Cardiac septum (tissue), 1 donor: ENCODE measurements at regions not wholly inside any gene's neighbourhood (a gene's known extent, or its start where the extent isn't known, plus 50 kb on each side); places are given as distances from the start of the nearest gene placed in this dataset.
"Not testable (repeated sequence)": the region's sequence is repeated elsewhere in the genome, so short reads cannot be mapped to it uniquely, and the experiment has no call there.

Experiments used
- DNase-seq: peaks from one replicate; pipeline ENCODE4 v3.0.0-alpha.2; 2020; ENCODE audit warnings: low spot score
- intact Hi-C: fragments of 100-400 bp; cut with DNase I; formaldehyde crosslinking; loops from one replicate; pipeline ENCODE4 v1.14.0; 2022
- donor health status: DM: no; HTN: no; CAD: no.

DNA sequence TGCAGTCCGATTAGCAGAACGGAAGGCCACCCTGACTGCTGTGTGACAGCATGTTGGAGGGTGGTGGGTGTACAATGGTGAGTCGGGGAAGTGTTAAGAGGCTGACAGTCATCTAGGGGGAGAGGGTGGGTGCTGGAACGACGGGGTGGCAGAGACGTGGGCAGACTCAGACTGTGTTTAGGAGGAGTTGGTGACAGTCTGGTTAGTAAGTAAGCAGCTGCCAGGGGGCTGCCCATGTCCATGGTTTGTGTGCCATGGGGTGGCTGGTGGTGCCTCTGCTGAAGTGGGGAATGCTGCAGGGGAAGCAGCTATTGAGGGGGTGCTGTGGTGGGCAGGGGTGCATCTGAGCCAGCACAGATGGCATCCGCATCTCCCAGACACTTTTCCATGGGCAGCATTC is 51.3 kb upstream of the BOD1 start:
- intact Hi-C loops: no loop called here
- no peak for DNase-seq

DNA sequence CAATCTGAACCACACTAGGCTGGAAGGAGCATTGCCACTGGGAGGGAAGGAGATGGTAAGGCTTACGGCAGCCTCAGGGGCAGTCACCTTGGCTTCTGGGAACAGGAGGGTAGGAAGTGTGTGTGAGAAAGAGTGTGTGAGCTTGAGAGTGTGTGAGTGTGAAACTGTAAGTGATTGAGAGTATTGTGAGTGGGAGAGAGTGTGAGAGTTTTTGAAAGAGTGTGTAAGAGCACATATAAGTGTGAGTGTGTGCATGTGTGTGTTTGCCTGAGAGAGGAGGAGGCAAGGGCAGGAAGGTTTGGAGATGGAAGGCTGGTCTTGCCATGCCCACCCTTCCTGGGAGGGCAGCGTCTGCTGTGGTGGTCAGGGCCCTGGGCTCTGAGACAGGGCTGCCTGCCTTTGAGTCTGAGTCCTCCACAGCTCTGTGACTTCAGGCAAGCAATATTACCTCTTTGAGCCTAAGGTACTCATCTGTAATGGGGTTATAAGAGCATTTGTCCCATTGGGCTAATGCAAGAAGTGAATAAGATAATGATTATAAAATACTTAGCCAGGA is 51.9 kb upstream of the BOD1 start:
- no peak for DNase-seq
- intact Hi-C loops: no loop called here

GRCh38 chr5:173668910-173669309 is 52.5 kb upstream of the BOD1 start:
- no peak for DNase-seq
- intact Hi-C loops: no loop called here

GRCh38 chr5:173669483-173669882 is 53.0 kb upstream of the BOD1 start:
- intact Hi-C loops: no loop called here
- DNase-seq: no peak

- no peak for DNase-seq
- intact Hi-C loops: no loop called here
Observed at GRCh38 chr5:173670130-173670651, 53.7 kb upstream of the BOD1 start.

GRCh38 chr5:173670791-173671120 is 54.3 kb upstream of the BOD1 start:
- intact Hi-C loops: no loop called here
- DNase-seq: no peak

GRCh38 chr5:173671121-173671949 is 54.9 kb upstream of the BOD1 start:
- no peak for DNase-seq

DNA sequence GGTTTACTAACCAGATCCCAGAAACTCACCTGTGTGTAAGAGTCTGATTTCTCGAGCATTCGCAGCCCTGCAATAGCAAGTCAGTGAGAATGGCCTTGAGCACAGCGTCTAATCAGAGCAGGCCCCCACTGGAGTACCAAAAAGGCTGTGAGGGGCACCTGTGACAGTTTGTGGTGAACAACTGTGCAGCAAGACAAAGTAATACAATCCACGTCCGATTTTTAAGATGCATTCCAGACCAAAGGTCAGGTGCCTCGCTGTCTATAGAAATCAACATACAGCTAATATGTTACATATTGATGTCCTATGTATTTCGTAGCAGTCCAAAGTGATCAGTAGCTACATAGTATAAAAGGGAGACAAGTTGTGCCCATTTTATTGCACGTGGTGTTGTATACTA is 55.7 kb upstream of the BOD1 start:
- intact Hi-C loops: no loop called here
- no peak for DNase-seq

More at GRCh38 chr5:173671121-173671949, 54.9 kb upstream of the BOD1 start:
- intact Hi-C loops: no loop called here

DNA sequence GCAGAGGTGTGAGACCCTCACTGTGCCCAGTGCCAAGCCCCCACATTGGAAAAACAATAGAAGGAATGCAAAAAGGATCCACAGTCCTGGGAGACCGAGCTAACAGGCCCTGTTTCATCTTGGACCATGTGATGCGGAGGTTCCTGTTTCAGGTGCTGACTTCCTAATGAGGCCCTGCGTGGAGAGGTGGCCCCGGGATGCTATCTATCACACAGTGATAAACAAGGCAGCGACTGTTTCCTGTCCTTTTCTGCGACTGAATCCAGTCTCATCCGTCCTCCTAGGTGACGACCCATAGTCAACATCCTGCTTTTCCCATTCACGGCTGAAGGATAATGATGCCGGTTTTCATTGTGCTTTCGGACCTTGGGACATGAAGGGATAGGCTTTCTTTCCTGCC is 56.4 kb upstream of the BOD1 start:
- intact Hi-C loops: no loop called here
- DNase-seq: no peak

DNA sequence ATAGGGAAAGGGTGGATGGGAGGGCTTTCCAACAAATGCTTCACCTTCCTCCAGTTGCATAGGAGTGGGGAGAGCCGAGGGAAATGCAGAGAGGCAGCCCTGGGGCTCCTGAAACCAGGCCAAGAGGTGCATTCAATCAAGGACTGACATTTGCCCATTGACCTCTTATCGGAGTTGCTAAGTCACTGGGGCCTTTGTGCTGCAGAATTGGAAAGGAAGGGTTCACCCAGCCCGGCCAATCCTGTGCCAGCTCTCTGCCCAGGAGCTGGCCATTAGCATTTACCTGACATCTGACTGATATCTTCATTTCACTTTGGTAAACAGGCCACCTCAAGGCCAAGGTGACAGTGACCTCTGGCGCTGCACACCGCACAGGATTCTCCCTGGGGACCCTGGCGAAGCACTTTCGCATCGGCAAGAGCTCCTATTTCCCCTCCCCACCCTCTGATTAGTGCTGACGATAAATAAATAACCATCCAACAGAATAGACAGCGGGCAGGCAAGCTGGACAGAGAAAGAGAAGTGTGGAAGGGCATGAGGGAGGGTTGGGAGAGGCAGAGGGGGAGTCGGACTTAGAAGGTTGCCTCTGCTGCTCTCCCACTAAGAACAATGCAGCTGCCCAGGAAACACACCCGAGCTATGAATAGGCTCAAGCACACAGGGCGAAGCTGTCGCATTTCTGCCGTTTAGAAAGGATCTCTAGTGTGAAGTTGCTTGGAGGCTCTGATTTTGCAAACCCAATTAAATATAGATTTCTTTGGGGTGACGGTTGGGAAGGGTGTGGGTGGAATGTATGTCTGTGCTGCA is 57.0 kb upstream of the BOD1 start:
- intact Hi-C loops: no loop called here

DNA sequence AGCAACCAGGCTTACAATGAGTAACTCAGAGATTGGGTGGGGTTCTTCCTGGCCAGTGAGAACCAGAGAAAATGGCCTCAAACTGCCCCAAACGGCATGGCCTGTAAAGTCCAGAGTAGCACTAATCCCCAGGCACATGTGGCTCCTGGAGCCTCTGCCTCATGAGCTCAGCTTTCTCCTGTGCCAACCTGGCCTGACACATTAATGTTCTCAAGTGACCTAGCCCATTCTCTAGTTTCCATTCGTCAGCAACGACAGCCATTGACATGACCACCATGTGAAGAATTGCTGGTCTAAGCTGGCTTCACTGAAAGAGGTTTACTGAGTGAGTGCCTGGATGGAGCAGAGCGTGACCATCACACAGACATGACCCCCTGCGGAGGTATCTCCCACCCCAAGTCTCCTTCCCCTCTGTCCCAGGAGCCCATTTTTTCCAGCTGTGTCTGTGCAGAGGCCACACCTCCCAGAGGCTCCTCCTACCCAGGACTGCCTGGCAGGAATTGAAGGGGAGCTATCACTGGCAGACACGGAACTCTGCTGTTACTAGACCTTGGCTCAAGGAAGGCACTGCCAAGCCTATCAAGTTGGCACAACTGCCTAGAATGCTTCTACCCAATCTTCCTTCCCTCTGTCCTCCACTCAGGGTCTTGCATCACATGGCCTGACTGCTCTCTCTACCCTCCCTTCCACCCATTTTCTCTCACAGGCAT is 59.0 kb upstream of the BOD1 start:
- intact Hi-C loops: no loop called here
- DNase-seq: no peak

More for the DNA sequence above, 57.0 kb upstream of the BOD1 start:
- DNase-seq: no peak

- intact Hi-C loops: no loop called here
- DNase-seq: no peak
Observed at GRCh38 chr5:173676375-173676774, 59.9 kb upstream of the BOD1 start.

DNA sequence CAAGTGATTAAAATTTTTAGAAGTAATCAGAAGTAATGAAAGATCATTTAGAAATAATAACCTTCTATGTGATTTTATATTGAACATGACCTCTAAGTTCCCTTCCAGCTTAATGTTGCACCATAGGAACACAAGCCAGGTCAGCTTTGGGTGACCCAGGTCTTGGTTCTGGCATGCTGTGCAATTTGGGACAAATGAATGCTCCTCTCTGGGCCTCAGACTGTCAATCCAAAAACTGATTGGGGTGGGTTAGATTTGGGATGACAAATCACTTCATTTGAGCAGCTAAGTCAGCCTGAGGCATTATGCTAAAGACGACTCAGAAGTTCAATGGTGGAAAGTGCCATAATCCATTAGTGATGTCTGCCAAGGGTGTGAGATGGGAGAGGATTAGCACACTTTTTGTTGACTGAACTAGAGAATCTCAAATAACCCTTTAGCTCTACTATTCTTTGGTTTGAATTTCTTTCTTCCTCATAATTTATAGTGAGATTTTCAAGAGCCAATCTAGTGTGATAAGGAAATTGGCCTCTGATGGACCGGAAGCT is 60.7 kb upstream of the BOD1 start:
- no peak for DNase-seq
- intact Hi-C loops: no loop called here

DNA sequence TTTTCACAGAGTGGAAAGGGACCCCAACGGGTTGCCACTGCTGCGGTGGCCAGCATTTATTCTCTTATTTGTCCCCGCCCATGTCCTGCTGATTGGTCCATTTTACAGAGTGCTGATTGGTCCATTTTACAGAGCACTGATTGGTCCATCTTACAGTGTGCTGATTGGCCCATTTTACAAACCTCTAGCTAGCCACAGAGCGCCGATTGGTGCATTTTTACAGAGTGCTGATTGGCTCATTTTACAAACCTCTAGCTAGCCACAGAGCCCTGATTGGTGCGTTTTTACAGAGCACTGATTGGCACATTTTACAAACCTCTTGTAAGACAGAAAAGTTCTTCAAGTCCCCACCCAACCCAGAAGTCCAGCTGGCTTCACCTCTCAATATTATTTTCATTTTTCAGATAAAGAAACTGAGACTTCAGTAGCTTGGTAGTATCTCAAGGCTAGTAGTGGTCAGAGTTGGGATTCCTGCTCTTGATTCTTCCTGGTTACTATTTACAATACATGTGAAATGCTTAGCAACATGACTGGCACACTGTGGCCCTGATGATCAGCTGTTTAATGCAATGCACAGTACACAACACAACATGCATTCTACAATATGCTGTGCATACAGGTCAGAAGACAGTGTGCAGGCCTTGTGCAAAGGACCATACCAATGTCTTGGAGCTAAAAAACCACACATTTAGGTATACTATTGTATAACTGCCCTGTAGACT is 63.6 kb upstream of the BOD1 start:
- intact Hi-C loops: no loop called here
- no peak for DNase-seq

DNA sequence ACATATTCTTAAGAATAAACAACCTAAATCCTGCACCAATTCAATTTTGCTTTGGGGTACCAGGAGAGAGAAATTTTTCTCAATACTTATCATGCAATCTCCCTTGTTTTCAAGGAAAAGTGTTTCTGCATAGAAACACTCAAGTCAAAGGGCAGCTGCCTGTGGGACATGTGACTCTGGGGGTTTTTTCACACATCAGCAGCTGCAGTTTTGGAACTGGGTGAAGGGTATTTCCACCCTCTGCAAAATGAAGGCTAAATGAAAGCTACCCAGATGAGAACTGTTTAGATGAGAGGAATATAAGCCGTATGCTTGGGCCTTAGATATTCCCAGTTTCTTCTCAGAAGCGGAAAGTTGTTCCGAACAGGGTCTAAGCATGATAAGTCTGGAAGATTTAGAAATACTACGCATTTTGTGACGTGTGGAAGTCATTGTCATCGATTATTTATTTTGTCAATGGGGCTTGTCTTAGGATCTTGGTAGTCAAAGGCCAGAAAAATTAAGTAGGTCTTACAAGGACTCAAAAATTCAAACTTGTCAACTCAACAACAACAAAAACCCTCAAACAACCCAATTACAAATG is 64.3 kb upstream of the BOD1 start:
- intact Hi-C loops: no loop called here

GRCh38 chr5:173682313-173682712 is 65.9 kb upstream of the BOD1 start:
- intact Hi-C loops: no loop called here
- DNase-seq: no peak

More for the DNA sequence above, 64.3 kb upstream of the BOD1 start:
- DNase-seq: no peak

GRCh38 chr5:173684535-173684934 is 68.1 kb upstream of the BOD1 start:
- intact Hi-C loops, DNase-seq: not testable (repeated sequence)

GRCh38 chr5:173686950-173687349 is 70.5 kb upstream of the BOD1 start:
- DNase-seq: no peak
- intact Hi-C loops: no loop called here

GRCh38 chr5:173688703-173689102 is 72.3 kb upstream of the BOD1 start:
- DNase-seq: no peak
- intact Hi-C loops: no loop called here
